NT2/D1 (cell line): ENCODE measurements at regions not wholly inside any gene's neighbourhood (a gene's known extent, or its start where the extent isn't known, plus 50 kb on each side); places are given as distances from the start of the nearest gene placed in this dataset.

Experiments used
- DNase-seq: peaks from one replicate; pipeline ENCODE4 v3.0.0-alpha.2; 2011; ENCODE audit warnings: low read depth, low spot score
- H3K27me3 ChIP-seq: 2 replicates; pipeline ENCODE4 v1.6.0; 2011; ENCODE audit warnings: mild to moderate bottlenecking; ENCODE audit not compliant: insufficient read length, insufficient read depth
- H3K36me3 ChIP-seq: 2 replicates; pipeline ENCODE4 v1.6.1; 2011; ENCODE audit warnings: mild to moderate bottlenecking, low read length, mixed read lengths; ENCODE audit not compliant: insufficient read depth, insufficient read length
- H3K4me1 ChIP-seq: 2 replicates; pipeline ENCODE4 v1.5.1; 2011; ENCODE audit not compliant: insufficient read depth, insufficient read length
- H3K4me3 ChIP-seq: 2 replicates; pipeline ENCODE4 v1.5.1; 2011; ENCODE audit warnings: low read depth; ENCODE audit not compliant: insufficient read length
- H3K9ac ChIP-seq: 2 replicates; pipeline ENCODE4 v1.6.0; 2011; ENCODE audit warnings: low read depth; ENCODE audit not compliant: insufficient read length
- H3K9me3 ChIP-seq: 2 replicates; pipeline ENCODE4 v1.5.1; 2011; ENCODE audit warnings: mild to moderate bottlenecking, low read length; ENCODE audit not compliant: insufficient read depth
- SUZ12 ChIP-seq: IDR thresholded peaks from 2 replicates; pipeline ENCODE4 v1.6.1; 2011; ENCODE audit not compliant: insufficient read length, insufficient read depth; ENCODE audit errors: extremely low read depth
- YY1 ChIP-seq: IDR thresholded peaks from 2 replicates; pipeline ENCODE4 v1.6.1; 2011; ENCODE audit not compliant: insufficient read length, insufficient read depth
- ZNF274 ChIP-seq: IDR thresholded peaks from 2 replicates; pipeline ENCODE4 v1.6.1; 2011; ENCODE audit warnings: mild to moderate bottlenecking, low read depth, low read length

DNA sequence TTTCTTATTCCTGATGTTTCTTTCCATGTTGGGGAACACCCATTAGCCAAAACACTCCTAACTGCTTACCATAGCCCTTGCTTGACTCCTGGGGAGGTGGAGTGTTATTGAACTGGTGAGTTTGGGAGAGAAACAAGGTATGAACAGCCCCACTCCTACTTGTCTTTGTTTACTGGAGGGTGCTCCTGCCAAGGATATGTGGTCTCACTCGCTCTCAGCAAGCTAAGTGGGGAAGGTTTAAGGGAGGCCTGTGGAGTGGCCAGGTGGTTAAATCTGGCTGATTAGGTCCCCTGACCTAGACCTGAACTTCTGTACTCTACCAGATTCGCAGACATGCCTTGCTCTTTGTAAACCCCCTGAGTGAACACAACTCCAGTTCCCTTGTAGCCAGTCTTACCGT, 300.1 kb downstream of the PTEN start:
- Histone ChIP-seq H3K4me3 (no peak overlapping the region), H3K9ac (no peak overlapping the region), H3K36me3 (no peaks in the 10 kb centered on the region), H3K4me1 (no peaks in the 10 kb centered on the region), H3K9me3 (no peaks in the 10 kb centered on the region), H3K27me3 (no peaks in the 10 kb centered on the region)
- no peak for DNase-seq
- TF ChIP-seq YY1 (no peak), SUZ12 (no peak), ZNF274 (no peak)

DNA sequence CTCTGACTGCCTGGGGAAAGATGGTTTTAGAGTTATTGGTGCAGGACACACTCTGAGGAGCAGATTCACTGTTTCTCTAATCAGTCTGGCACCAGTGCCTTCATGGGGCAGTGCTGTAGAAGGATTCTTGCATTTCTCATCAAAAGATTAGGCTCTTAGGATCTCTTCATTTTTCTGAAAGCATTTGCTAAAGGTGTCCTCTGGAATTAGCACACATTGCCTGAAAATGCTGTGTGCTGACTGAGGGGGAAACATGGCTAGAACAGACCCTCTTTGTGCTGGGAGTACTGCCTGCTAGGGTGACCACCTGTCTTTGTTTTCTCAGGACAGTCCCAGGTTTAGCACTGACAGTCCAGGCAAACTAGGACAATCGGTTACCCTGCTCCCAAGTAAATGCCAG, 301.0 kb downstream of the PTEN start:
- Histone ChIP-seq H3K4me1 (no peaks in the 10 kb centered on the region), H3K4me3 (no peak overlapping the region), H3K9me3 (no peaks in the 10 kb centered on the region), H3K9ac (no peak overlapping the region), H3K36me3 (no peaks in the 10 kb centered on the region), H3K27me3 (no peaks in the 10 kb centered on the region)
- no peak for TF ChIP-seq SUZ12
- no peak for TF ChIP-seq ZNF274
- TF ChIP-seq YY1, result no peak
- no peak for DNase-seq

- Histone ChIP-seq H3K36me3 (no peaks in the 10 kb centered on the region), H3K4me1 (no peaks in the 10 kb centered on the region), H3K9me3 (no peaks in the 10 kb centered on the region), H3K4me3 (no peak overlapping the region), H3K27me3 (no peaks in the 10 kb centered on the region), H3K9ac (no peak overlapping the region)
- no peak for TF ChIP-seq YY1
- TF ChIP-seq ZNF274, result no peak
- TF ChIP-seq SUZ12, result no peak
- DNase-seq, result no peak
Observed at GRCh38 chr10:88165849-88166271, 302.4 kb downstream of the PTEN start.

DNA sequence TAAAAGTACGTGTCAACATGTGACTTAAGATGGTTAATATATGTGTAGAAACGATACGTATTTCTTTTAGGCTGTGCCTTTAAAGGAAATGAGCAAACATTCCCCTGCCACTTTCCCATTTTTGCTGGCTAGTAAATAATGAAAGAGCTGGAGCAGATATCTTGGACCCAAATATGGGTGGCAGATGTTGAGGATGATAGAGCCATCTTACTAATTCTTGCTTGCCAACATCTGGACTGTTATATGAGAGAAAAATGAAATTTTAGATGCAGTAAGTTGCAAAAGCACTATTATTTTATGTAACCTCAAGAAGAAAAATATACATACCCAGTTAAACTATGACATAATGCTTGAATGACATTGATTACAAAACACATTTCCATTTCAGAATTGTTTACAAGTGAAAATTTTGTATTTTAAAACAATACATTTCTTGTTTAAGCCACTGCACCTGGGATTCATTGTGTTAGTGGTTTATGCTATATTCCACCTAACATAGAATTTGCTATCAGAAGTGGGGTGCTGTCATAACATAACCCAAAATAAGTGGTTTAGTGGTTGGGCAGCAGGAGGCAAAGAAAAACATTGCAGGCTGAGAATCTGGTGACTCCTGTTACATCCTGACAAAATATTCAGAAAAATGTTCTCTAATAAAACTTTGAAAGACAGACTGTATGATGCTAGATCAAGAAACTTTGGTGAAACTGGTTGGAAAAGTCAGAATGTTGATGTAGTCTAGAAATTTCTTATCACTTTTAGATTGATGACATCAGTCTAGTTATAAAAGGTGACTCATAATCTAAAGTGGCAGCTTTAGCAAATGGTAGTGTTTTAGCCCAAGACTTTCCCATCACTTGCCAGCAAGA, 305.0 kb downstream of the PTEN start:
- Histone ChIP-seq H3K9me3 (no peaks in the 10 kb centered on the region), H3K4me3 (no peak overlapping the region), H3K9ac (no peak overlapping the region), H3K4me1 (no peaks in the 10 kb centered on the region), H3K36me3 (no peaks in the 10 kb centered on the region), H3K27me3 (no peaks in the 10 kb centered on the region)
- TF ChIP-seq YY1 (no peak), ZNF274 (no peak), SUZ12 (no peak)
- DNase-seq, result no peak

GRCh38 chr10:88169037-88169319, 305.6 kb downstream of the PTEN start:
- DNase-seq, result no peak
- H3K9ac ChIP-seq, result no peak overlapping the region

GRCh38 chr10:88170628-88171027, 307.2 kb downstream of the PTEN start:
- no peaks in the 10 kb centered on the region for H3K27me3 ChIP-seq

More at GRCh38 chr10:88169037-88169319, 305.6 kb downstream of the PTEN start:
- Histone ChIP-seq H3K4me1 (no peaks in the 10 kb centered on the region), H3K4me3 (no peak overlapping the region), H3K27me3 (no peaks in the 10 kb centered on the region), H3K9me3 (no peaks in the 10 kb centered on the region), H3K36me3 (no peaks in the 10 kb centered on the region)
- no peak for TF ChIP-seq YY1
- TF ChIP-seq SUZ12, result no peak
- no peak for TF ChIP-seq ZNF274

GRCh38 chr10:88172159-88172558, 308.7 kb downstream of the PTEN start:
- DNase-seq, result no peak
- H3K4me1 ChIP-seq, result no peaks in the 10 kb centered on the region
- no peak overlapping the region for H3K4me3 ChIP-seq
- H3K9me3 ChIP-seq, result no peaks in the 10 kb centered on the region
- TF ChIP-seq YY1 (no peak), ZNF274 (no peak), SUZ12 (no peak)
- H3K36me3 ChIP-seq, result no peaks in the 10 kb centered on the region
- H3K27me3 ChIP-seq, result no peaks in the 10 kb centered on the region
- no peak overlapping the region for H3K9ac ChIP-seq

More at GRCh38 chr10:88170628-88171027, 307.2 kb downstream of the PTEN start:
- Histone ChIP-seq H3K4me3 (no peak overlapping the region), H3K4me1 (no peaks in the 10 kb centered on the region), H3K9me3 (no peaks in the 10 kb centered on the region), H3K36me3 (no peaks in the 10 kb centered on the region), H3K9ac (no peak overlapping the region)
- DNase-seq, result no peak
- TF ChIP-seq SUZ12 (no peak), YY1 (no peak), ZNF274 (no peak)

GRCh38 chr10:88174391-88174790, 311.0 kb downstream of the PTEN start:
- Histone ChIP-seq H3K4me3 (no peak overlapping the region), H3K27me3 (no peaks in the 10 kb centered on the region), H3K36me3 (no peaks in the 10 kb centered on the region), H3K9ac (no peak overlapping the region), H3K9me3 (no peaks in the 10 kb centered on the region), H3K4me1 (no peaks in the 10 kb centered on the region)
- no peak for TF ChIP-seq ZNF274
- no peak for TF ChIP-seq YY1
- no peak for TF ChIP-seq SUZ12
- no peak for DNase-seq
